Hepatocyte (in vitro differentiated cells): ENCODE measurements at regions not wholly inside any gene's neighbourhood (a gene's known extent, or its start where the extent isn't known, plus 50 kb on each side); places are given as distances from the start of the nearest gene placed in this dataset.

ENCODE experiments used
- DNase-seq: peaks from one replicate; pipeline ENCODE4 v3.0.0-alpha.2; 2016; ENCODE audit warnings: low spot score
- H2AFZ ChIP-seq: fragments of 200-600 bp; sonication (generic); 2 replicates; pipeline ENCODE4 v1.6.0; 2016; ENCODE audit warnings: antibody characterized with exemption, mild to moderate bottlenecking
- H3K27ac ChIP-seq: fragments of 200-600 bp; sonication (generic); 2 replicates; pipeline ENCODE4 v1.5.1; 2016; ENCODE audit warnings: mild to moderate bottlenecking
- H3K27me3 ChIP-seq: fragments of 200-600 bp; sonication (generic); 2 replicates; pipeline ENCODE4 v1.6.1; 2016
- H3K36me3 ChIP-seq: fragments of 200-600 bp; sonication (generic); replicated peaks from 2 replicates; pipeline ENCODE4 v1.5.1; 2016; ENCODE audit warnings: low read depth; ENCODE audit not compliant: insufficient read depth
- H3K4me1 ChIP-seq: fragments of 200-600 bp; sonication (generic); 2 replicates; pipeline ENCODE4 v1.5.1; 2016; ENCODE audit warnings: mild to moderate bottlenecking, moderate library complexity; ENCODE audit not compliant: insufficient read depth
- H3K4me2 ChIP-seq: fragments of 200-600 bp; sonication (generic); 2 replicates; pipeline ENCODE4 v1.6.0; 2016
- H3K4me3 ChIP-seq: fragments of 200-600 bp; sonication (generic); 2 replicates; pipeline ENCODE4 v1.5.1; 2016; ENCODE audit warnings: mild to moderate bottlenecking
- H3K79me2 ChIP-seq: fragments of 200-600 bp; sonication (generic); 2 replicates; pipeline ENCODE4 v1.6.0; 2017; ENCODE audit warnings: mild to moderate bottlenecking
- H3K9me2 ChIP-seq: fragments of 200-600 bp; sonication (generic); replicated peaks from 2 replicates; pipeline ENCODE4 v1.6.0; 2017; ENCODE audit warnings: mild to moderate bottlenecking; ENCODE audit not compliant: insufficient read depth
- H3K9me3 ChIP-seq: fragments of 200-600 bp; sonication (generic); 2 replicates; pipeline ENCODE4 v1.5.1; 2016; ENCODE audit warnings: low read depth, mild to moderate bottlenecking
- H4K20me1 ChIP-seq: fragments of 200-600 bp; sonication (generic); 2 replicates; pipeline ENCODE4 v1.6.0; 2016; ENCODE audit warnings: mild to moderate bottlenecking; ENCODE audit not compliant: insufficient read depth, poor library complexity, severe bottlenecking
- CTCF ChIP-seq: fragments of 200-600 bp; sonication (generic); IDR thresholded peaks from 2 replicates; pipeline ENCODE4 v1.5.1; 2016; ENCODE audit warnings: antibody characterized with exemption, mild to moderate bottlenecking; ENCODE audit not compliant: poor library complexity
- EZH2 ChIP-seq: fragments of 200-600 bp; sonication (generic); IDR thresholded peaks from 2 replicates; pipeline ENCODE4 v1.6.1; 2016; ENCODE audit warnings: antibody characterized with exemption, mild to moderate bottlenecking, borderline replicate concordance
- EZH2phosphoT487 ChIP-seq: fragments of 200-600 bp; sonication (generic); IDR thresholded peaks from one replicate; pipeline ENCODE4 v1.6.1; 2018; ENCODE audit warnings: antibody characterized with exemption, mild to moderate bottlenecking, low read depth, moderate library complexity; ENCODE audit not compliant: unreplicated experiment, severe bottlenecking
- WGBS: methylation state at CpG from one replicate; pipeline ENCODE4 v1.1.6; 2016; ENCODE audit warnings: low lambda C conversion rate; ENCODE audit errors: missing lambda C conversion rate; 5-methylcytosine and 5-hydroxymethylcytosine counted together

GRCh38 chr7:118657391-118658005 lies 433.0 kb downstream of the ANKRD7 start:
- Histone ChIP-seq H4K20me1 (no peaks in the 10 kb centered on the region), H2AFZ (peak overlapping the region; percentile 37), H3K36me3 (no peaks in the 10 kb centered on the region), H3K9me2 (no peaks in the 10 kb centered on the region), H3K4me1 (no peaks in the 10 kb centered on the region), H3K9me3 (no peaks in the 10 kb centered on the region), H3K4me2 (no peak overlapping the region), H3K27me3 (no peaks in the 10 kb centered on the region), H3K79me2 (no peaks in the 10 kb centered on the region), H3K27ac (no peak overlapping the region), H3K4me3 (no peak overlapping the region)
- 75% methylated on average over 5 of the region's 5 CpGs for WGBS
- no peak for DNase-seq
- TF ChIP-seq EZH2 (no peak), CTCF (no peak), EZH2phosphoT487 (no peak)

GRCh38 chr7:118662266-118662665 lies 437.8 kb downstream of the ANKRD7 start:
- Histone ChIP-seq H2AFZ (no peak overlapping the region), H3K79me2 (no peaks in the 10 kb centered on the region), H3K36me3 (no peaks in the 10 kb centered on the region), H3K9me2 (no peaks in the 10 kb centered on the region), H4K20me1 (no peaks in the 10 kb centered on the region), H3K27ac (no peak overlapping the region), H3K4me1 (no peaks in the 10 kb centered on the region), H3K4me3 (no peak overlapping the region), H3K4me2 (no peak overlapping the region), H3K27me3 (no peaks in the 10 kb centered on the region), H3K9me3 (no peaks in the 10 kb centered on the region)
- TF ChIP-seq EZH2phosphoT487 (no peak), CTCF (no peak), EZH2 (no peak)
- WGBS, result 55% methylated on average over 2 of the region's 2 CpGs
- DNase-seq, result no peak

GRCh38 chr7:118664498-118664897 lies 440.0 kb downstream of the ANKRD7 start:
- WGBS, result 52% methylated on average over 1 of the region's 1 CpG
- Histone ChIP-seq H3K27me3 (no peaks in the 10 kb centered on the region), H3K4me2 (no peak overlapping the region)

More at GRCh38 chr7:118664498-118664897, 440.0 kb downstream of the ANKRD7 start:
- Histone ChIP-seq H3K9me2 (no peaks in the 10 kb centered on the region), H2AFZ (no peak overlapping the region), H3K4me1 (no peaks in the 10 kb centered on the region), H3K79me2 (no peaks in the 10 kb centered on the region), H4K20me1 (no peaks in the 10 kb centered on the region), H3K4me3 (no peak overlapping the region), H3K27ac (no peak overlapping the region), H3K9me3 (no peaks in the 10 kb centered on the region), H3K36me3 (no peaks in the 10 kb centered on the region)
- DNase-seq, result no peak
- TF ChIP-seq CTCF (no peak), EZH2phosphoT487 (no peak), EZH2 (no peak)
